SK-N-SH treated with all-trans-retinoic acid at 6 μM for 48 hours (cell line): ENCODE measurements at regions not wholly inside any gene's neighbourhood (a gene's known extent, or its start where the extent isn't known, plus 50 kb on each side); places are given as distances from the start of the nearest gene placed in this dataset.

Source experiments
- BACH2 ChIP-seq: fragments of 250-450 bp; sonication (Bioruptor Pico); IDR thresholded peaks from 2 replicates; pipeline ENCODE4 v1.9.0; 2021; ENCODE audit warnings: mild to moderate bottlenecking, borderline replicate concordance
- GLIS3 ChIP-seq: fragments of 250-450 bp; sonication (Bioruptor Pico); IDR thresholded peaks from 2 replicates; pipeline ENCODE4 v1.5.0; 2020; ENCODE audit warnings: mild to moderate bottlenecking, moderate library complexity
- ZFP3 ChIP-seq: fragments of 250-450 bp; sonication (Bioruptor Pico); IDR thresholded peaks from 2 replicates; pipeline ENCODE4 v1.5.0; 2020; ENCODE audit warnings: mild to moderate bottlenecking, moderate library complexity
- ZNF70 ChIP-seq: fragments of 450-650 bp; formaldehyde crosslinking; IDR thresholded peaks from 2 replicates; pipeline ENCODE4 v1.5.0; 2020; ENCODE audit warnings: mild to moderate bottlenecking, moderate library complexity

DNA sequence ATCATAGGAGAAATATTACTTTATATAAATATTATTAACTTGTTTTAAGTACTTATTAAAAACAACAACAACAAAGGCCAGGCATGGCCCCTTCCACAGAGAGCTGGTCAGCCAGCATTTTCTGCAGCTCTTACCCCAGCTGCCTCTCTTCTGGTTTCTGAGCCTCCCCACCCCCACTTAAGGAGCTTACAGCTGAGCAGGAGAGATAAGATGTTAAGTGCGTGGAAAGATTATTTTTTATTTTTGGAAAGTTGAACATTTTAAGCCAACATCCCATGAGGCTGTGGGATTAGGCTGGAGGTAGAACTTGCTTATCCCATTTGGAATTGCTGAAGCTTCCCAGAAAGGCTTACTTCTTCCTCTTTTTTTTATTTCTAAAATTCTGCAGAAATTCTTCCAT, 401.2 kb downstream of the SEC14L1 start:
- TF ChIP-seq ZNF70 (CRISPR knock-in tag) (no peak), BACH2 (CRISPR knock-in tag) (no peak), ZFP3 (CRISPR knock-in tag) (no peak), GLIS3 (CRISPR knock-in tag) (no peak)
